Hepatocyte (in vitro differentiated cells): ENCODE measurements at regions not wholly inside any gene's neighbourhood (a gene's known extent, or its start where the extent isn't known, plus 50 kb on each side); places are given as distances from the start of the nearest gene placed in this dataset.

Experiments
- DNase-seq: peaks from one replicate; pipeline ENCODE4 v3.0.0-alpha.2; 2016; ENCODE audit warnings: low spot score
- H2AFZ ChIP-seq: fragments of 200-600 bp; sonication (generic); 2 replicates; pipeline ENCODE4 v1.6.0; 2016; ENCODE audit warnings: antibody characterized with exemption, mild to moderate bottlenecking
- H3K27ac ChIP-seq: fragments of 200-600 bp; sonication (generic); 2 replicates; pipeline ENCODE4 v1.5.1; 2016; ENCODE audit warnings: mild to moderate bottlenecking
- H3K27me3 ChIP-seq: fragments of 200-600 bp; sonication (generic); 2 replicates; pipeline ENCODE4 v1.6.1; 2016
- H3K36me3 ChIP-seq: fragments of 200-600 bp; sonication (generic); replicated peaks from 2 replicates; pipeline ENCODE4 v1.5.1; 2016; ENCODE audit warnings: low read depth; ENCODE audit not compliant: insufficient read depth
- H3K4me1 ChIP-seq: fragments of 200-600 bp; sonication (generic); 2 replicates; pipeline ENCODE4 v1.5.1; 2016; ENCODE audit warnings: mild to moderate bottlenecking, moderate library complexity; ENCODE audit not compliant: insufficient read depth
- H3K4me2 ChIP-seq: fragments of 200-600 bp; sonication (generic); 2 replicates; pipeline ENCODE4 v1.6.0; 2016
- H3K4me3 ChIP-seq: fragments of 200-600 bp; sonication (generic); 2 replicates; pipeline ENCODE4 v1.5.1; 2016; ENCODE audit warnings: mild to moderate bottlenecking
- H3K79me2 ChIP-seq: fragments of 200-600 bp; sonication (generic); 2 replicates; pipeline ENCODE4 v1.6.0; 2017; ENCODE audit warnings: mild to moderate bottlenecking
- H3K9me2 ChIP-seq: fragments of 200-600 bp; sonication (generic); replicated peaks from 2 replicates; pipeline ENCODE4 v1.6.0; 2017; ENCODE audit warnings: mild to moderate bottlenecking; ENCODE audit not compliant: insufficient read depth
- H3K9me3 ChIP-seq: fragments of 200-600 bp; sonication (generic); 2 replicates; pipeline ENCODE4 v1.5.1; 2016; ENCODE audit warnings: low read depth, mild to moderate bottlenecking
- H4K20me1 ChIP-seq: fragments of 200-600 bp; sonication (generic); 2 replicates; pipeline ENCODE4 v1.6.0; 2016; ENCODE audit warnings: mild to moderate bottlenecking; ENCODE audit not compliant: insufficient read depth, poor library complexity, severe bottlenecking
- CTCF ChIP-seq: fragments of 200-600 bp; sonication (generic); IDR thresholded peaks from 2 replicates; pipeline ENCODE4 v1.5.1; 2016; ENCODE audit warnings: antibody characterized with exemption, mild to moderate bottlenecking; ENCODE audit not compliant: poor library complexity
- EZH2 ChIP-seq: fragments of 200-600 bp; sonication (generic); IDR thresholded peaks from 2 replicates; pipeline ENCODE4 v1.6.1; 2016; ENCODE audit warnings: antibody characterized with exemption, mild to moderate bottlenecking, borderline replicate concordance
- EZH2phosphoT487 ChIP-seq: fragments of 200-600 bp; sonication (generic); IDR thresholded peaks from one replicate; pipeline ENCODE4 v1.6.1; 2018; ENCODE audit warnings: antibody characterized with exemption, mild to moderate bottlenecking, low read depth, moderate library complexity; ENCODE audit not compliant: unreplicated experiment, severe bottlenecking
- WGBS: methylation state at CpG from one replicate; pipeline ENCODE4 v1.1.6; 2016; ENCODE audit warnings: low lambda C conversion rate; ENCODE audit errors: missing lambda C conversion rate; 5-methylcytosine and 5-hydroxymethylcytosine counted together

GRCh38 chr2:164213916-164214315 is 407.4 kb downstream of the GRB14 start:
- H3K79me2 ChIP-seq, result no peaks in the 10 kb centered on the region
- no peaks in the 10 kb centered on the region for H3K27me3 ChIP-seq
- no peaks in the 10 kb centered on the region for H4K20me1 ChIP-seq
- no peaks in the 10 kb centered on the region for H3K9me3 ChIP-seq
- no peaks in the 10 kb centered on the region for H3K4me1 ChIP-seq
- no peak overlapping the region for H3K4me2 ChIP-seq
- H2AFZ ChIP-seq, result no peak overlapping the region
- no peaks in the 10 kb centered on the region for H3K9me2 ChIP-seq
- H3K4me3 ChIP-seq, result no peak overlapping the region
- TF ChIP-seq CTCF, result no peak
- TF ChIP-seq EZH2, result no peak
- TF ChIP-seq EZH2phosphoT487, result no peak
- no peak overlapping the region for H3K27ac ChIP-seq
- 72% methylated on average over 1 of the region's 1 CpG for WGBS
- no peak for DNase-seq
- H3K36me3 ChIP-seq, result no peaks in the 10 kb centered on the region

- H3K4me2 ChIP-seq, result no peak overlapping the region
- no peak overlapping the region for H3K4me3 ChIP-seq
- H3K4me1 ChIP-seq, result no peaks in the 10 kb centered on the region
- no peak overlapping the region for H3K27ac ChIP-seq
- peaks cover 3% of the 10 kb centered on the region for H3K27me3 ChIP-seq
- H4K20me1 ChIP-seq, result no peaks in the 10 kb centered on the region
- 29% methylated on average over 1 of the region's 1 CpG for WGBS
- TF ChIP-seq CTCF, result no peak
- TF ChIP-seq EZH2phosphoT487, result no peak
- TF ChIP-seq EZH2, result no peak
- no peak overlapping the region for H2AFZ ChIP-seq
- no peaks in the 10 kb centered on the region for H3K79me2 ChIP-seq
- no peaks in the 10 kb centered on the region for H3K9me3 ChIP-seq
- peak; percentile 4 for DNase-seq
- H3K36me3 ChIP-seq, result no peaks in the 10 kb centered on the region
- H3K9me2 ChIP-seq, result no peaks in the 10 kb centered on the region
These were observed 415.9 kb downstream of the GRB14 start for GRCh38 chr2:164205347-164205746.

- 88% methylated on average over 3 of the region's 3 CpGs for WGBS
- Histone ChIP-seq H3K27me3 (peaks cover 1% of the 10 kb centered on the region), H3K9me2 (no peaks in the 10 kb centered on the region)
These were observed 418.2 kb downstream of the GRB14 start for GRCh38 chr2:164203131-164203530.

More at GRCh38 chr2:164203131-164203530, 418.2 kb downstream of the GRB14 start:
- no peaks in the 10 kb centered on the region for H3K4me1 ChIP-seq
- DNase-seq, result no peak
- no peaks in the 10 kb centered on the region for H3K9me3 ChIP-seq
- H3K4me3 ChIP-seq, result no peak overlapping the region
- no peaks in the 10 kb centered on the region for H4K20me1 ChIP-seq
- no peak overlapping the region for H3K27ac ChIP-seq
- no peaks in the 10 kb centered on the region for H3K79me2 ChIP-seq
- H3K4me2 ChIP-seq, result no peak overlapping the region
- H3K36me3 ChIP-seq, result no peaks in the 10 kb centered on the region
- no peak overlapping the region for H2AFZ ChIP-seq
- TF ChIP-seq EZH2phosphoT487 (no peak), CTCF (no peak), EZH2 (no peak)
